ENCODE measurements at regions not wholly inside any gene's neighbourhood (a gene's known extent, or its start where the extent isn't known, plus 50 kb on each side); places are given as distances from the start of the nearest gene placed in this dataset.

DNA sequence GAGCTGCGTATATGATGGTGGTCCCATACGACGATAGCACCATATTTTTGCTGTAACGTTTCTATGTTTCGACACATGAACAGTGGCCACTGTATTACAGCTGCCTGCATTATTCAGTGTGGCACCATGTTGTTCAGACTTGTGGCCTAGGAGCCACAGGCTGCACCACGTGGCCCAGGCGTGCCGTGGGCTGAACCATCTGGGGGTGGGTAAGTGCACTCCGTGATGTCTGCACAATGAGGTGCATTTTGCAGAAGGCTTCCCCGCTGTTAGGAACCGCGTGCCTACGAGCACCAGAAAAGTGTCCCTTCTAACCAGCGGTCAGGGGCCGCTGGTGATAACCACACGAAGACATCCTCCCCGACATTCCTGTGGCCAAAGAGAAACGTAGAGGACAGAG, 433.7 kb upstream of the MYT1L start:
- TF ChIP-seq, protein P1, sequence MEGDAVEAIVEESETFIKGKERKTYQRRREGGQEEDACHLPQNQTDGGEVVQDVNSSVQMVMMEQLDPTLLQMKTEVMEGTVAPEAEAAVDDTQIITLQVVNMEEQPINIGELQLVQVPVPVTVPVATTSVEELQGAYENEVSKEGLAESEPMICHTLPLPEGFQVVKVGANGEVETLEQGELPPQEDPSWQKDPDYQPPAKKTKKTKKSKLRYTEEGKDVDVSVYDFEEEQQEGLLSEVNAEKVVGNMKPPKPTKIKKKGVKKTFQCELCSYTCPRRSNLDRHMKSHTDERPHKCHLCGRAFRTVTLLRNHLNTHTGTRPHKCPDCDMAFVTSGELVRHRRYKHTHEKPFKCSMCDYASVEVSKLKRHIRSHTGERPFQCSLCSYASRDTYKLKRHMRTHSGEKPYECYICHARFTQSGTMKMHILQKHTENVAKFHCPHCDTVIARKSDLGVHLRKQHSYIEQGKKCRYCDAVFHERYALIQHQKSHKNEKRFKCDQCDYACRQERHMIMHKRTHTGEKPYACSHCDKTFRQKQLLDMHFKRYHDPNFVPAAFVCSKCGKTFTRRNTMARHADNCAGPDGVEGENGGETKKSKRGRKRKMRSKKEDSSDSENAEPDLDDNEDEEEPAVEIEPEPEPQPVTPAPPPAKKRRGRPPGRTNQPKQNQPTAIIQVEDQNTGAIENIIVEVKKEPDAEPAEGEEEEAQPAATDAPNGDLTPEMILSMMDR (IDR thresholded peaks at IDR 0.05; ENCODE audit: low read depth, low read length) = no peak
- TF ChIP-seq EZH2phosphoT487 (IDR thresholded peaks at IDR 0.05; ENCODE audit: low read depth) = no peak
